Effector memory CD4-positive, alpha-beta T cell (primary cell): ENCODE measurements at regions not wholly inside any gene's neighbourhood (a gene's known extent, or its start where the extent isn't known, plus 50 kb on each side); places are given as distances from the start of the nearest gene placed in this dataset.

Experiments used
- DNase-seq, 3 donors: peaks; one replicate each; pipeline ENCODE4 v3.0.0-alpha.2; 2020
- H3K27ac ChIP-seq: 2 replicates; pipeline ENCODE4 v1.7.0; 2013; ENCODE audit warnings: mild to moderate bottlenecking, low read length, moderate library complexity; ENCODE audit not compliant: insufficient read depth, poor library complexity, severe bottlenecking
- H3K27me3 ChIP-seq: replicated peaks from 2 replicates; pipeline ENCODE4 v1.7.0; 2013; ENCODE audit warnings: mild to moderate bottlenecking, low read length; ENCODE audit not compliant: insufficient read depth, control insufficient read depth, poor library complexity, severe bottlenecking
- H3K36me3 ChIP-seq: 2 replicates; pipeline ENCODE4 v1.7.0; 2013; ENCODE audit warnings: mild to moderate bottlenecking, low read length, moderate library complexity; ENCODE audit not compliant: control insufficient read depth, insufficient read depth
- H3K4me1 ChIP-seq: 2 replicates; pipeline ENCODE4 v1.7.0; 2013; ENCODE audit warnings: low read length, mild to moderate bottlenecking; ENCODE audit not compliant: control insufficient read depth, insufficient read depth, poor library complexity, severe bottlenecking
- H3K4me3 ChIP-seq: 2 replicates; pipeline ENCODE4 v1.7.0; 2013; ENCODE audit warnings: low read length, low read depth, mild to moderate bottlenecking; ENCODE audit not compliant: insufficient read depth, poor library complexity, severe bottlenecking
- H3K9me3 ChIP-seq: 2 replicates; pipeline ENCODE4 v1.7.0; 2013; ENCODE audit warnings: mild to moderate bottlenecking, low read length, moderate library complexity; ENCODE audit not compliant: control insufficient read depth

DNA sequence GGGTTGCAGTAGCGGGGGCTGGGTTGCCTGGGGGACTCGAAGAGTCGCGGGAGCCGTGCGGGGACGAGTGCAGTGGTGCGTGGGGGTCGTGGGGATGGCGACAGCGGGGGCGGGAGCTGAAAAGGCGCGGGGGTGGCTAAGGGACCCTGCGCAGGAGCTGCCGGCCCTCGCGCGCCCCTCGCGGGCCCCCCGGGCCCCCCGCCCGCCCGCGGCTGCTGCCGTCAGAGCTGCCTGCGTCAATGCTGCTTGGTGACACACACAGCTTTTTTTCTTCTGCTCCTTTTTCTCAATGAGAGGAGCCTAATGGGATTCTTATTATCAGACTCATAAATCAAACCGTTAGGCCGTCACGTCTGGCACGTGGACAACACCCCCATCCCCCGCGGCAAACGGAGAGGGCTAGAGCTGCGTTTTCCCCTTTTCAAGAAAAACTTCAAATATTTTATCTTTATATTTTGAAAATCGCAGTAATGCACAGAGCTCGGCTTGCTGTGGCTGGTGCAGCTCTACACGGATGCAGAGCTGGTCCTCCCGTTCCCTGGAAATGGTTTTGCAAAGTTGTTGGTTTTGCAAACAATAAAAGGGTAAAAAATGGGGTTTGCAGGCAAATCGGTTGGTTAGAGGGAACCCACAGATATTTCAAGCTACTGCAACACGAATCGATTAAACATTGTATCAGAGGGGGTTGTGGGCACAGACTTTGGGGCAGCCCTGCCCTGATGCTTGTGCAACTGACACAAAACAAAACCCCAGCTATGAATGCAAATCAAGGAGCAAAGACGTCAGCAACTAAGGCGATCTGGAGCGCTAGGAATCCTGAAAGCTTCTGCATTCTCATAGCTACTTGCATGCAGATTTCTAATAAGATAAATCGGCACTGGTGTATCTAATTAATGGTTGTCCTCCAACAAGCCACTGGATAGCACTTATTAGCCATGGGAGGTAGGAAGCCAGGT lies 161.4 kb downstream of the TBXT start:
- no peaks in the 10 kb centered on the region for H3K4me1 ChIP-seq
- H3K27ac ChIP-seq = no peak overlapping the region
- no peak overlapping the region for H3K4me3 ChIP-seq
- H3K36me3 ChIP-seq = no peaks in the 10 kb centered on the region
- no peak for DNase-seq
- no peaks in the 10 kb centered on the region for H3K9me3 ChIP-seq
- H3K27me3 ChIP-seq = peaks cover 15% of the 10 kb centered on the region

- Histone ChIP-seq H3K27ac (no peak overlapping the region), H3K4me3 (no peak overlapping the region), H3K36me3 (no peaks in the 10 kb centered on the region), H3K27me3 (peaks cover 15% of the 10 kb centered on the region), H3K4me1 (no peaks in the 10 kb centered on the region), H3K9me3 (no peaks in the 10 kb centered on the region)
- DNase-seq = no peak
Measured at GRCh38 chr6:166005401-166005943, 162.2 kb downstream of the TBXT start.

- Histone ChIP-seq H3K27ac (no peak overlapping the region), H3K4me3 (no peak overlapping the region), H3K9me3 (no peaks in the 10 kb centered on the region), H3K27me3 (peaks cover 15% of the 10 kb centered on the region), H3K4me1 (no peaks in the 10 kb centered on the region), H3K36me3 (no peaks in the 10 kb centered on the region)
- no peak for DNase-seq
Measured at GRCh38 chr6:166004876-166005275, 162.8 kb downstream of the TBXT start.

DNA sequence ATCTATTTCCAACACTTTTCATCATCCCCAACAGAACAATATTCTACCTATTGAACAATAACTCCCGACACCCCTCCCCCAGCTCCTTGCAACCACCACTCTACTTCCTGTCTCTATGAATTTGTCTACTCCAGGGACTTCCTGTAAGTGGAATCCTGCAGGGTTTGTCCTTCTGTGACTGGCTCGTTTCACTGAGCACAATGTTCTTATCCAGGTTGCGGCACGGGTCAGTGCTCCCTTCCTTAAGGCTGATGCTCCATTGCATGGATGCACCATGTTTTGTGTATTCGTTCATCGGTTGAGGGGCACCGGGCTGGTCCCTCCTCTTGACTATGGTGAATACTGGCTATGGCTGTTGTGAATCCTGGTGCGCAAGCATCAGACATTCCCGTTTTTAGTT lies 163.2 kb downstream of the TBXT start:
- Histone ChIP-seq H3K4me1 (no peaks in the 10 kb centered on the region), H3K4me3 (no peak overlapping the region), H3K9me3 (no peaks in the 10 kb centered on the region), H3K27ac (no peak overlapping the region), H3K36me3 (no peaks in the 10 kb centered on the region), H3K27me3 (peaks cover 15% of the 10 kb centered on the region)
- no peak for DNase-seq

DNA sequence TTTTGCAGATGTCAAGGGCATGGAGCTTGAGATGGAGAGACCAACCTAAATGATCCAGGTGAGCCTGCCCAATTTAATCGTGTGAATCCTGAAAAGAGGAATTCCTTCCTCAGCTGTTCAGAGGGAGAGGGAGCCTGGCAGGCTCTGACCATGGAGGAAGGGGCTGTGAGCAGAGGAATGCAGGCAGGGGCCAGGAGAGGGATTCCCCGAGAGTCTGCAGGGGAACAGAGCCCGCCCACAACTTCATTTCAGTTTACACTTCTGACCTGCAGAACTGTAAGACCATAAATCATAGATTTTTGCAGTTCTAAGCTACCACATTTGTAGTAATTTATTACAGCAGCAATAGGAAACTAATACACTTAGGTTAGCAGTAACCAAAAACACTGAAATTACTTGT lies 164.1 kb downstream of the TBXT start:
- H3K4me1 ChIP-seq = no peaks in the 10 kb centered on the region
- H3K4me3 ChIP-seq = no peak overlapping the region
- no peak overlapping the region for H3K27ac ChIP-seq
- peaks cover 11% of the 10 kb centered on the region for H3K27me3 ChIP-seq
- H3K9me3 ChIP-seq = no peaks in the 10 kb centered on the region
- no peaks in the 10 kb centered on the region for H3K36me3 ChIP-seq
- no peak for DNase-seq

GRCh38 chr6:166001359-166001758 lies 166.3 kb downstream of the TBXT start:
- H3K9me3 ChIP-seq = no peaks in the 10 kb centered on the region
- no peak overlapping the region for H3K4me3 ChIP-seq
- H3K4me1 ChIP-seq = no peaks in the 10 kb centered on the region
- peaks cover 9% of the 10 kb centered on the region for H3K27me3 ChIP-seq
- no peak overlapping the region for H3K27ac ChIP-seq
- no peaks in the 10 kb centered on the region for H3K36me3 ChIP-seq
- no peak for DNase-seq

DNA sequence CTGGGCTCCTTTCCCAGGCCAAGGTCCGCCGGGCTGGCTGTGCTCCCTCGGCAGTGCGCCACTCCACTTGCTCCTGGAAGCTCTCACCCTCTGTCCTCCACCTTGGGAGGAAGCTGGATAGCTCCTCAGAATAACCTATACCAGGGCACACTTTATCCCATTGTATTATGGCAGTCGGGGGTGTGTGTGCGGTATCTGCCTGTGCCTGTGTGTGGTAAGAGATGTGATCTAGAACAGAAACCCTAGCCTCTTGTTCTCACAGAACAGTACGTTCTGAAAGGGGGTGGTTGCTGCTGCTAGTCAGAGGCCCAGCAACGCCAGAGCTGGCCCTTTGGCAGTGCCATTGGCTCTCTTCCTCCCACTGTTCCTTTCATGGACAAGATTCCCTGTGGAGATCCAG lies 168.4 kb downstream of the TBXT start:
- no peak for DNase-seq
- Histone ChIP-seq H3K27me3 (peaks cover 4% of the 10 kb centered on the region), H3K27ac (no peak overlapping the region), H3K9me3 (no peaks in the 10 kb centered on the region), H3K4me1 (no peaks in the 10 kb centered on the region), H3K36me3 (no peaks in the 10 kb centered on the region), H3K4me3 (no peak overlapping the region)

GRCh38 chr6:165998072-165998471 lies 169.6 kb downstream of the TBXT start:
- H3K9me3 ChIP-seq = no peaks in the 10 kb centered on the region
- no peak for DNase-seq
- peaks cover 4% of the 10 kb centered on the region for H3K27me3 ChIP-seq
- no peak overlapping the region for H3K27ac ChIP-seq
- no peaks in the 10 kb centered on the region for H3K36me3 ChIP-seq
- H3K4me3 ChIP-seq = no peak overlapping the region
- H3K4me1 ChIP-seq = no peaks in the 10 kb centered on the region

- Histone ChIP-seq H3K4me1 (no peaks in the 10 kb centered on the region), H3K27me3 (no peaks in the 10 kb centered on the region), H3K4me3 (no peak overlapping the region), H3K36me3 (no peaks in the 10 kb centered on the region), H3K27ac (no peak overlapping the region), H3K9me3 (no peaks in the 10 kb centered on the region)
- DNase-seq = no peak
Measured at GRCh38 chr6:165991341-165991740, 176.3 kb downstream of the TBXT start.

- Histone ChIP-seq H3K9me3 (no peaks in the 10 kb centered on the region), H3K4me1 (no peaks in the 10 kb centered on the region), H3K27ac (no peak overlapping the region), H3K36me3 (no peaks in the 10 kb centered on the region), H3K27me3 (no peaks in the 10 kb centered on the region), H3K4me3 (no peak overlapping the region)
- DNase-seq = no peak
Measured at GRCh38 chr6:165990216-165990615, 177.4 kb downstream of the TBXT start.
